GM19397 (cell line): ENCODE measurements at regions not wholly inside any gene's neighbourhood (a gene's known extent, or its start where the extent isn't known, plus 50 kb on each side); places are given as distances from the start of the nearest gene placed in this dataset.
"Not testable (repeated sequence)": the region's sequence is repeated elsewhere in the genome, so short reads cannot be mapped to it uniquely, and the experiment has no call there.

Experiments used
- ATAC-seq: cut with Tn5 transposase; IDR thresholded peaks from one replicate; pipeline ENCODE4 v1.9.1; 2021; ENCODE audit warnings: mild to moderate bottlenecking, moderate library complexity; ENCODE audit not compliant: unreplicated experiment

DNA sequence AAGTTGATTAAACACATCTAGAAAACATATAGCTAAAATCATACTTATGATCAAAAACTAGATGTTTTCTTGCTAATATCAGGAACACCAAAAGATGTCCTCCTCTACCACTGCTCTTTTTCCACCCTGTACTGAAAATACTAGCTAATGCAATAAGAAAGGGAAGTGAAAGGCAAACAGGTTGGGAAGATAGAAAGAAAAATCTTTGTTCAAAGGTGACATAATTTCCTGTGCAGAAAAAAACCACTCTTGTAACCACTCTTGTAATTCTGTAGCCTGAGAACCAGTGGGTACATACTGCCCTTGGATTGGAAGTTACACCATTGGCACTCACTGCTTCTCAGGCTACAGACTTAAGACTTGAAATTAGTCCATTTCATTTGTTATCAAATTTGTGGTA lies 258.9 kb upstream of the TGIF2LY start:
- ATAC-seq = not testable (repeated sequence)

DNA sequence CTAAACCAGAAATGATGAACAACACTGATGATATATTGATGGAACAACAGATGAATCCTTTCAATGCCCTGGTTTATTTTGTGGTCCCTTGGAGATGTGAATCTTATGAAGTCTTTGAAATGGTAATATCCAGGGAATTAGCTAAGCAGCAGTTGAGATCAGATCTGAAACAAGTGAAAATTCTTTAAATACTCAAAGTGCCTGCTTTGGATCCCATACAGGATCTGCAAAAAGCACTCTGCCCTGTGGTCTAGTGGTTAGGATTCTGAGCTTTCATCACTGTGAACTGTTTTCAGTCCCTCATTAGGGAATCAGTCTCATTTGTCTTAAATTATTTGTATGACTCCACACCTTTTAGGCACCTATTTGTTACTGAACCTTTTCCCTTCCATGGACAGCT lies 211.3 kb upstream of the TGIF2LY start:
- not testable (repeated sequence) for ATAC-seq

GRCh38 chrY:3368459-3368858 lies 210.4 kb upstream of the TGIF2LY start:
- not testable (repeated sequence) for ATAC-seq

- not testable (repeated sequence) for ATAC-seq
Observed at GRCh38 chrY:3391508-3391907, 187.4 kb upstream of the TGIF2LY start.

GRCh38 chrY:3404241-3404640 lies 174.6 kb upstream of the TGIF2LY start:
- not testable (repeated sequence) for ATAC-seq

DNA sequence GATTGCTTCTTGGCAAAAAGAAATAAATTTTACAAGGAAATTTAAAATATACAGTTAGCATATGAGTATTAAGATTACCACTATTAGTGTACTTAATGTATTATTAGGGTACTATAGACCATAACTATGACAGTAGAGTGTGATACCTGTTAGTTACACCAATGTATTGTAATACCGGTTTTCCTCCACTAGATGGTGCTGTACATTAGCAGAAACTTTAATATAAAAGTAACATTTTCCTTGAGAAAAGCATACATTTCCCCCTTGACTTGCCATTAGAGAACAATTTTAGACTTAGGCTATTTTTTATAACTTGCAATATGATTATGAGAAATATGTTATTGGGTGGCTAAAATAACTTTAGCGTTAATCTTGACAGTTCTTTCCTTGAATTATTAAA lies 173.3 kb upstream of the TGIF2LY start:
- ATAC-seq = not testable (repeated sequence)

GRCh38 chrY:3406896-3407452 lies 171.9 kb upstream of the TGIF2LY start:
- not testable (repeated sequence) for ATAC-seq

- ATAC-seq = not testable (repeated sequence)
Observed at GRCh38 chrY:3410322-3410892, 168.5 kb upstream of the TGIF2LY start.
